Caco-2 (cell line): ENCODE measurements at regions not wholly inside any gene's neighbourhood (a gene's known extent, or its start where the extent isn't known, plus 50 kb on each side); places are given as distances from the start of the nearest gene placed in this dataset.

Experiments
- BruUV-seq: library from RNA; stranded (reverse); fragments of 400-500 nt; replicated peaks from 2 replicates; lab custom pipeline; 2021; lab: Mats Ljungman, UMichigan
- CTCF ChIA-PET: fragments of 300-600 bp; sonication (Branson Sonifier 250); formaldehyde crosslinking; loops from one replicate; lab custom pipeline; 2022; ENCODE audit warnings: antibody characterized with exemption; lab: Charles Lee
- POLR2A ChIA-PET: fragments of 300-600 bp; sonication (Branson Sonifier 250); formaldehyde crosslinking; loops from one replicate; lab custom pipeline; 2022; ENCODE audit warnings: antibody characterized with exemption; lab: Charles Lee
- DNase-seq, 2 experiments: peaks; one replicate each; pipeline versions ENCODE4 v3.0.0 to v3.0.0-alpha.2; 2020 to 2022
- H3K27me3 ChIP-seq: replicated peaks from 2 replicates; pipeline ENCODE4 v1.6.0; 2011; ENCODE audit warnings: low read length; ENCODE audit not compliant: control insufficient read depth, insufficient read depth
- H3K36me3 ChIP-seq: 2 replicates; pipeline ENCODE4 v1.5.1; 2011; ENCODE audit warnings: low read length; ENCODE audit not compliant: control insufficient read depth, insufficient read depth
- H3K4me1 ChIP-seq: fragments of 250-450 bp; sonication (Bioruptor Pico); 2 replicates; pipeline ENCODE4 v1.5.1; 2020; ENCODE audit warnings: mild to moderate bottlenecking
- H3K4me3 ChIP-seq: 2 replicates; pipeline ENCODE4 v1.5.1; 2011; ENCODE audit warnings: low read depth, mild to moderate bottlenecking, control low read depth, low read length
- H3K9me3 ChIP-seq: fragments of 250-450 bp; sonication (Bioruptor Pico); 2 replicates; pipeline ENCODE4 v1.5.1; 2020; ENCODE audit warnings: mild to moderate bottlenecking, moderate library complexity
- H3K27ac Mint-ChIP-seq: one replicate; pipeline ENCODE4 v1.8.0; 2022; ENCODE audit warnings: mixed read lengths; ENCODE audit not compliant: unreplicated experiment
- H3K27me3 Mint-ChIP-seq: one replicate; pipeline ENCODE4 v1.8.0; 2022; ENCODE audit warnings: mixed read lengths; ENCODE audit not compliant: insufficient read depth, unreplicated experiment
- H3K36me3 Mint-ChIP-seq: one replicate; pipeline ENCODE4 v1.8.0; 2022; ENCODE audit warnings: mild to moderate bottlenecking, mixed read lengths; ENCODE audit not compliant: insufficient read depth, unreplicated experiment
- H3K4me1 Mint-ChIP-seq: one replicate; pipeline ENCODE4 v1.8.0; 2022; ENCODE audit warnings: low read depth, mixed read lengths; ENCODE audit not compliant: unreplicated experiment
- H3K4me3 Mint-ChIP-seq: one replicate; pipeline ENCODE4 v1.8.0; 2022; ENCODE audit warnings: mild to moderate bottlenecking, moderate library complexity, mixed read lengths; ENCODE audit not compliant: unreplicated experiment
- H3K9me3 Mint-ChIP-seq: one replicate; pipeline ENCODE4 v1.8.0; 2022; ENCODE audit warnings: mixed read lengths; ENCODE audit not compliant: unreplicated experiment
- intact Hi-C: fragments of 100-400 bp; cut with micrococcal nuclease; formaldehyde crosslinking; loops from one replicate; pipeline ENCODE4 v1.10.0; 2022; ENCODE audit not compliant: unreplicated experiment
- TF ChIP-seq, protein P1 (sequence below), 2 experiments: fragments of 200-600 bp in 1 of 2; IDR thresholded peaks; 1 replicate in 1 of 2; 2 replicates in 1 of 2; pipeline versions ENCODE4 v1.5.1 to v1.8.0; 2011 to 2022; ENCODE audit warnings: antibody characterized with exemption in 1 of 2, control low read depth in 1 of 2, inconsistent platforms in 1 of 2, low read depth in 1 of 2, low read length in 1 of 2, mild to moderate bottlenecking in 1 of 2, moderate library complexity in 1 of 2; ENCODE audit not compliant: insufficient read depth in 1 of 2, severe bottlenecking in 1 of 2, unreplicated experiment in 1 of 2

DNA sequence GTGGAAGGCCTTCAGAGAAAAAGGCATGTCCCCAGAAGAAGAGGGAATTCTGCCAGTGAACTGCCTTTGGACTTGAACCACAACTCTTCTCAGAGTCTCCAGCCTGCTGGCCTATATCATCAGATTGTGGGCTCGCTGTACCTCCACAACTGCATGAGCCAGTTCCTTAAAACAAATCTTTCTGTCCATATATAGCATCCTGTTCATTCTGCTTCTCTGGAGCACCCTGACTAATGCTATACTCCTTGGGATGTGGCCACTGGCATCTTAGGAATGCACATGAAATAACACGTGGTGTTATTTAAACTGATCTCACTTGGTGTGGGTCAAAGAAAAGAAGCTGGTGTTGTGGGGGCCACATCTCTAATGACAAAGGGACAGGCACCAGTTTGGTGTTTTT is 58.3 kb upstream of the VSTM5 start:
- H3K4me3 Mint-ChIP-seq: no peak overlapping the region
- no peaks in the 10 kb centered on the region for H3K27me3 ChIP-seq
- no peaks in the 10 kb centered on the region for H3K36me3 Mint-ChIP-seq
- POLR2A ChIA-PET: no interaction called here
- BruUV-seq: no TSS peak
- intact Hi-C loops: no loop called here
- DNase-seq: no peak
- H3K4me1 ChIP-seq: peaks cover 8% of the 10 kb centered on the region
- no peak overlapping the region for H3K27ac Mint-ChIP-seq
- peaks cover 7% of the 10 kb centered on the region for H3K4me1 Mint-ChIP-seq
- no peak overlapping the region for H3K4me3 ChIP-seq
- no peaks in the 10 kb centered on the region for H3K36me3 ChIP-seq
- H3K9me3 Mint-ChIP-seq: peaks cover 9% of the 10 kb centered on the region
- TF ChIP-seq, protein P1, sequence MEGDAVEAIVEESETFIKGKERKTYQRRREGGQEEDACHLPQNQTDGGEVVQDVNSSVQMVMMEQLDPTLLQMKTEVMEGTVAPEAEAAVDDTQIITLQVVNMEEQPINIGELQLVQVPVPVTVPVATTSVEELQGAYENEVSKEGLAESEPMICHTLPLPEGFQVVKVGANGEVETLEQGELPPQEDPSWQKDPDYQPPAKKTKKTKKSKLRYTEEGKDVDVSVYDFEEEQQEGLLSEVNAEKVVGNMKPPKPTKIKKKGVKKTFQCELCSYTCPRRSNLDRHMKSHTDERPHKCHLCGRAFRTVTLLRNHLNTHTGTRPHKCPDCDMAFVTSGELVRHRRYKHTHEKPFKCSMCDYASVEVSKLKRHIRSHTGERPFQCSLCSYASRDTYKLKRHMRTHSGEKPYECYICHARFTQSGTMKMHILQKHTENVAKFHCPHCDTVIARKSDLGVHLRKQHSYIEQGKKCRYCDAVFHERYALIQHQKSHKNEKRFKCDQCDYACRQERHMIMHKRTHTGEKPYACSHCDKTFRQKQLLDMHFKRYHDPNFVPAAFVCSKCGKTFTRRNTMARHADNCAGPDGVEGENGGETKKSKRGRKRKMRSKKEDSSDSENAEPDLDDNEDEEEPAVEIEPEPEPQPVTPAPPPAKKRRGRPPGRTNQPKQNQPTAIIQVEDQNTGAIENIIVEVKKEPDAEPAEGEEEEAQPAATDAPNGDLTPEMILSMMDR (IDR thresholded peaks at IDR 0.05; ENCODE audit: insufficient read depth in 1 of 2, low read depth in 1 of 2, low read length in 1 of 2, severe bottlenecking in 1 of 2, unreplicated experiment in 1 of 2): no peak
- CTCF ChIA-PET: interaction anchor here (0.7 kb wide), 1 partner anchor 14 kb away, joined by 4 read pairs; no protein-coding TSS in a partner anchor
- no peaks in the 10 kb centered on the region for H3K9me3 ChIP-seq
- peaks cover 5% of the 10 kb centered on the region for H3K27me3 Mint-ChIP-seq

DNA sequence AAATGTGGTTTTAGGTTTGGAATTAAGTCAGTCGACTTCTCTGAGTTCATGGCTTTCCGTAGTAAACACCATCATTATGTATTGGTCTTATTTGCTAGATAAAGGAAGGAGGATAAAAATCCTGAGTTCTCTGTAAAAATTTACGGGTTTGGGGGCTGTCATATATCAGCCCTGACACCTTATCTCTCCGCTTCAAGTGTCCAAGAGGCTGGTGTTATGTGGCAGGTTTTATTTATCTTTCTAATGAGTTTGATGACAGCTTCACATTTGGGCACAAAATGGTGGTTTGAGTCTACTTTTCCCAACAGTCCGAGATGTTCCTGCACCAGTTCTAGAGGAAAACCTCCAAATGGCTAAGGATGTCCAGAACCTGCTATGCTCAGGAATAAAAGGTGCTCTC is 67.3 kb upstream of the VSTM5 start:
- Mint-ChIP-seq H3K4me3 (no peak overlapping the region), H3K27ac (no peak overlapping the region), H3K9me3 (no peaks in the 10 kb centered on the region), H3K4me1 (peaks cover under 1% of the 10 kb centered on the region), H3K36me3 (no peaks in the 10 kb centered on the region), H3K27me3 (peaks cover 8% of the 10 kb centered on the region)
- CTCF ChIA-PET: no interaction called here
- no peak for DNase-seq
- Histone ChIP-seq H3K4me3 (no peak overlapping the region), H3K9me3 (peaks cover 12% of the 10 kb centered on the region; the same call in 1 of the 2 replicates), H3K4me1 (no peaks in the 10 kb centered on the region), H3K27me3 (no peaks in the 10 kb centered on the region), H3K36me3 (no peaks in the 10 kb centered on the region)
- BruUV-seq: no TSS peak
- intact Hi-C loops: no loop called here
- TF ChIP-seq, protein P1 (IDR thresholded peaks at IDR 0.05; ENCODE audit: insufficient read depth in 1 of 2, low read depth in 1 of 2, low read length in 1 of 2, severe bottlenecking in 1 of 2, unreplicated experiment in 1 of 2): no peak
- POLR2A ChIA-PET: no interaction called here

DNA sequence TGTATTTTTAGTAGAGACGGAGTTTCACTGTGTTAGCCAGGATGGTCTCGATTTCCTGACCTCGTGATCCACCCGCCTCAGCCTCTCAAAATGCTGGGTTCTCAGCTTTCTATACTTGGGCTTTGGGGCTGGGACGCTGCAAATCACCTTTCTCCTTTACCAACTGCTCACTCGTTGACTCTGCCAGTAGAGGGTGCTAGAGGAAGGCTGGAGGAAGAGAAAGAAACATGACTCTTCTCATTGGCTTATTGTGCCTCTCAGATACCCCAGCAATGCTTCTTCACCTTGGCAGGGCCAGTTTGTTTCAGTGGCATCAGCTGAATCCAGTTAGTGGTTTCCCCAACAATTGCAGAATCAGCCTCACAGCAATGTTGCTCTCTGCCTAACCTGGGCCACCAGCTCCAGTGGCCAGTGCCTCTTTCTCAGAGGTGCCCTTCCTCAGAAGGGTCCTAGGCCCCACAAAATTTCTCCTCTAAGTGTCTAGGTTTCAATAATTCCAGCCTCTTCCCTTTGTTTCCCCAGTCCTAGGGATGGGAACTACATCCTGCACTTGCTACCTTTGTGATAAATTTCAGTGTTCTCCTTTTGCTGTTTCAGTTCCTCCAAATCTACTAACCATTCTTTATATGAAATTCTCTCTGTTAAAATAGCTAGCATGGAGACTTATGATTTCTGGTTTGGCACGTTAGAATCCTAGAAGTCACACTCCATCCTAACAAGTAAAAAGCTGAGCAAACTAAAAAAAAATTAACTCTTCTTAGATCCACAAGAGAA is 71.5 kb upstream of the VSTM5 start:
- peaks cover 4% of the 10 kb centered on the region for H3K27me3 Mint-ChIP-seq
- H3K27ac Mint-ChIP-seq: no peak overlapping the region
- H3K36me3 ChIP-seq: no peaks in the 10 kb centered on the region
- no peaks in the 10 kb centered on the region for H3K27me3 ChIP-seq
- H3K9me3 Mint-ChIP-seq: peaks cover 30% of the 10 kb centered on the region
- 0 out of 2 replicates have a peak, but pooled peaks cover 7% of the 10 kb centered on the region for H3K9me3 ChIP-seq
- H3K4me3 Mint-ChIP-seq: no peak overlapping the region
- no TSS peak for BruUV-seq
- intact Hi-C loops: loop anchor here (1.0 to 5.0 kb wide), 7 partner anchors 110 to 582 kb away; no protein-coding TSS in a partner anchor
- H3K4me3 ChIP-seq: no peak overlapping the region
- peaks cover 6% of the 10 kb centered on the region for H3K36me3 Mint-ChIP-seq
- POLR2A ChIA-PET: no interaction called here
- TF ChIP-seq, protein P1 (IDR thresholded peaks at IDR 0.05; ENCODE audit: insufficient read depth in 1 of 2, low read depth in 1 of 2, low read length in 1 of 2, severe bottlenecking in 1 of 2, unreplicated experiment in 1 of 2): peak; percentile 85 to 90
- no peaks in the 10 kb centered on the region for H3K4me1 ChIP-seq
- CTCF ChIA-PET: interaction anchor here (0.6 to 1.5 kb wide), 6 partner anchors 26 to 496 kb away, joined by 3 to 13 read pairs (median 4); partner anchors contain the start of gene PANX1
- DNase-seq: peak; percentile 71 to 77
- H3K4me1 Mint-ChIP-seq: peaks cover 10% of the 10 kb centered on the region
